ENCODE measurements at regions not wholly inside any gene's neighbourhood (a gene's known extent, or its start where the extent isn't known, plus 50 kb on each side); places are given as distances from the start of the nearest gene placed in this dataset.
"Not testable (repeated sequence)": the region's sequence is repeated elsewhere in the genome, so short reads cannot be mapped to it uniquely, and the experiment has no call there.

DNA sequence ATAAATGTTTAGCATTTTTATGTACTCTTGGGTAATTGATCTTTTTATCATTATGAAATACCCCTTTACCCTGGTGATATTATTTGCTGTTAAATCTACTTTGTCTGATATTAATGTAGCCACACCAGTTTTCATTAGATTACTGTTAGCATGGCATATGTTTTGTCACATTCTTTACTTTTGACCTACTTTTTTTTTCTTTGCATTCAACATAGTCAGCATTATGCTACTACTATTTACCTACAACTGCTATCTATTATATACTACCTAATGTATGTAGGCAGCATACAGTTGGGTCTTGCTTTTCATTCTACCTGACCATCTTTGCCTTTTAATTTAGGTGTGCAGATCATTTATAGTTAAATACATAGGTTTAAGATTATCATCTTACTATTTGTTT is 1429.6 kb upstream of the ALCAM start:
- DNase-seq, result no peak

DNA sequence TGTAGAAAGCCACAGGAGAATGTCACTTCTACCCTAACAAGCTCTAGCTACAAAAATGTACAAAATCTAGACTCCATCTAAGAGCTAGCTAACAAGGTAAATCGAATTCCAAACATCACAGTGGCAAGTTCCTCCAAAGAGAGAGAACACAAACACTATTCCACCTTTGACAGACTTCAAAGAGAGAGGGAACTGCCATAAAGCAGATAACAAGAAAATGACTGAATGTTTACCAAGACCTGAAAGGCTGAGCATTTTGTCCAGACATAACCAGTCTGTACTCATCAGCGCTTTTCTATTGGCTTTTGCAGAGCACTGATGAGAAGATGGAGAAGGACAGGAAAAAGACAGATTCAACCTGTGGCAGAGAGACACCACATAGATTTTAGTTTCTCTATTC is 1419.6 kb upstream of the ALCAM start:
- DNase-seq, result no peak

DNA sequence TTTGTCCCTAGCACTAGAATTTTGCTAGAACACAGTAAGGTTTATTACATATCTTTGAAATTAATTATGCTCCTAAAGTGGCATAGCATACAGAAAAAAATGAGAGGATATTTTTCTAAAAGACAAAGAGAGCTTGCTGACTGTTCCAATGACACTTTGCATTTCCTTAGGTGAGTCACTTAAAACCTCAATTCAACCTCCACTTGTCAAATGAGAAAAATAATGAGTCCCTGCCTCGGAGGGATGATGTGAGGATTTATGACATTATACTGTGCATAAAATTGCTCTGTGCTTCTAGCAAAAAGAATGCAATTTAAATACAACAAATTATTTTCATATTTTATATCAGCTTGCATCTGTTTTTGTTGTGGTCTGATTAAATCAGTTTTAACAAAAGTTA is 1417.0 kb upstream of the ALCAM start:
- no peak for DNase-seq

DNA sequence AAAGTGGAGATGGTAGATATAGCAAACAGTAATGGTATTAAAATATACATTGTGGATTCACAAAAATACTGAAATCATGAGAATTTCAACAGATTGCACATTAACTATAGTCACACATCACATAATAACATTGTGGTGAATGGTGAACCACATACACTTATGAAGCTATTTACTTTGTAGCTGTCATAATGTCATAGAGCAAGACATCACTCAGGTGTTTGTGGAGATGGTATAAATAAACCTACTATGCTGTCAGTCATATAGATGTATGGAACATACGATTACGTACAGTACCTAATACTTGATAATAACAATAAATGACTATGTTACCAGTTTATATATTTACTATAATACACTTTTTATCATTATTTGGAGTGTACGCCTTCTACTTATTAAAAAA is 1416.0 kb upstream of the ALCAM start:
- no peak for DNase-seq

DNA sequence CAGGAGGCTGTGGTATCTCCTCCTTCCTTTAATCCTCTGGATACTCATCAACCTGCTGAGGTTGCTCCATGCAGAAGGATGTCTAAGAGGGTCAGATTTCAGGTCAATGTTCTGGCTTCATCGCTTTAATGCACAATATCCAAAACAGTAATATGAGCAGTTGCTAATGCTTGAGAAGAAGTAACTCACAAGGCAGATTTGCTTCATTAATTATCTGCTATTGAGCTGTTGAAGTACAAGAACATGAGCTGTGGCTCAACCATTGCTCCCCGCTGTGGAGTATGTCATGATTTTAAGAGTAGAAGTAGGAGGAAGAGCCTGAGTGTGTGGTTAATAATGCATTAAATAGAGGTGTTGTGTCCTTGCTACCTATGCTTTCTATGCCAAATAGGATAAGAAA is 1412.9 kb upstream of the ALCAM start:
- no peak for DNase-seq

DNA sequence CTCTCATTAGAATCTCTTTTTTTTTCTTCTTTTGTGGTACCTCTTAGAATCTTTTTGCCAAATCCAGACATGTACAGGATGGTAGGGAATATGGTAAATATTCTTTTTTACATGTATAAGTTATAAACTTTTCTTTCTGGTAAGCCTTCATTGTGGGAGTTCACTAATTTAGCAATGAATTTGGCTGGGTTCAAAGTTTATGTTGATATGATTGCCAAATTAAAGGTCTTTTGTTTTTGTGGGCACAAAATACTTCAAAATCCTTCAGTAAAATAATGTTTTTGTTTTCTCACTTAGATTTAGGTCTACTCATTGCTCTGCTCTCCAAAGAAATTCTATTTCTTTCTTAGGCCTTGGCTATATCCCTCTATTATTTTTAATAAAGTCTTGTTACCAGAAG is 1405.9 kb upstream of the ALCAM start:
- DNase-seq, result no peak

DNA sequence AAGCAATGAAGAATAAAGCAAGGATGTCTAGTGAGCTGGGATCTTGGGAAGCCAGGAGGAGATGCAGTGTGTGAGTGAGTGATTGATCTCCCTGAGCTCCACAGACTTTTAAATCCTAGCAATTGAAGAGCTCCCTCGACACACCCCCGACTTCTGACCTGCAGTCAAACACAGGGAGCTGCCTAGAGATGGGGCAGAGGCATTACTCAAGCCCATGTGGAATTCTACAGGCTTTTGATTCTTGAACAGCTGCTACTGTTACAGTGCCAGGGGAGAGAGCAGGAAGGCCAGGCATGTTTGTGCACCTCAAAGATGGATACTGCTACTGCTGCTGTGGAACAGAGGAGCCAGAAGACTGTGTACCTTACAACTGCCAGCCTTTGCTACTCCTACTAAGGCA is 1403.1 kb upstream of the ALCAM start:
- DNase-seq, result no peak

DNA sequence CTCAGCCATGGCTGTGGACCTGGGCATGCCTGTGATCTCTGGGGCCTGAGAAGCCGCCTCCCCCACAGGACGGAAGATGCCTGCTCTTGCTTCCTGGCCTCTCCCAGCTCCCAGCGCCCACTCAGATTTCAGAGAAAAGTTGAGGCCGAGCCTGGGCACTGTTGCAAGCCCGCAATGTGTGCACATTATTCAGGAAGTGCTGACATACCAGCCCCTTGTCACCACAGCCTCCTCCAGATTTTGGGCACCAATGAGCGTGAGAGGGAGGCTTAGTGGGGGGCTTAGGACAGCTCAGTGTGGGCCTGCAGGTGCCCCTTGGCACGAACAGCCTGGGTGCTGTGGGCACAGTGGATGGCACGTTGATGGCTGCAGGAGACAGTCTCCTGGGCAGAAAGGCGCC is 1400.9 kb upstream of the ALCAM start:
- no peak for DNase-seq

DNA sequence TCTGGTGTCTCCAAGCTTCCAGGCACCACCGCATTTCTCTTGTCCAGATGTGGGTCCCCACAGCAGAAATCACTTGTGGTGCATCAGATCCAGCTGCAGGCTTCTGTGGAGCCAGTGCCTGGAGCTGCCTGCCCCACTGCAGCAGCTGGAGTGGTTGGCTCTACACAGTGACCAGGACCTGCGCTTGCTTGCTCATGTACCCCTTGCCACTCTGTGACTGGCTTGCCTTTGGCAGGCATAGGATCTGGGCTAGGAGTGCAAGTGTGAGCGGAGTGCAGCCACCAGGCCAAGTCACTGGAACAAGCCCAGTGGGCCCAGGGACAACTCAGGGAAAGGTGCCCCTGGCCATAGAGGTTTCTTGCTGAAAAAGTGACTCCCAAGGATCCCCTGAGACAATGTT is 1400.0 kb upstream of the ALCAM start:
- no peak for DNase-seq

DNA sequence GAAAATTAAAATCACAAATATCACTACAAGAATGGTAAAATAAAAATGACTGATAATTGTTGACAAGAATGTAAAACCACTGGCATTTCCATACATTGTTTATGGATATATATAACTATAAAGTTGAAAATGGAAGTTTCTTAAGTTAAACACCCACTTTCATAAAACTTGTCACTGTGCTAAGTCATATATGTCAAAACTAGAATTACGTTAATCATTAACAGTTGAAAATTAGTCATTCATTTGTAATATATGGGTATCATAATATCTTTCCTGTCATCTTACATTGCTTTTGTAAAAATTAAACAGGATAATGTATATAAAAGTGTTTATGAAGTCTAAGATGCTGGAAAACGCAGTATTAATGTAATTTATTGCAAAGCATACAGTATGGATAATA is 1398.6 kb upstream of the ALCAM start:
- no peak for DNase-seq

DNA sequence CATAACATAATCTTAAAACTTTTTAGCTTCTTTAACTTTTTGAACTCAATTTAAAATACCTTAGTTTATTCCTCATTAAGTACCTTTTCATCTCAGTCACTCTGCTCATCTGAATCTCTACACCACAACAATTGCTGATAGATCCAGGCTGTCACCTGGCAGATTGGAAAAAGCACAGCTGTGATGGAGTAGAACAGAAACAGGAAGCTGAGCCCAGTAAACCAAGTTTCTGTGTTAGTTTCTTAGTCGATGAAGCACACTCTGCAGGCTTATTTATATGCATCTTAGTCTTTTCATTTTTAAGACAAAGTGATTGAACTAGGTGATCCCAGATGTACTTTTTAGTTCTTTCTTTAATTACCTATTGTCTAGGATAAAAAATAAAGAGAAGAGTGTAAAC is 1398.0 kb upstream of the ALCAM start:
- no peak for DNase-seq

DNA sequence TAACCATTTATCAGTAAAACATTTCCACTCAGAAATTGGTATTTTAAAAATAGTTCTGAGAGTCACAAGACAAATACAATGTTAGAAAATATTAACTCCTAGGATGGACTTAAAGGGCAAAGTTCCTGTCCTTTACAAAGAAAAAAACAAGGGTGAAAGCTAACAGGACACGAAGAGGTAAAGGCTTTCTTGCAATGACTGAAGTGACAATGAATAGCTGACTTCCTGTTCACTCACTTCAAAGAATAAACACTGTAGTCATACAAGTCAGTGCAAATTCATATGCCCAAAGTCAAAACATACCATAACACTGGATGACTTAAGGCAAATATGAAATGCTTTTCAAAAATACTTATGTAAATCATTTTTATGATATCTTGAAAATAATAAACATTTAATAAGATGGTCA is 1389.8 kb upstream of the ALCAM start:
- no peak for DNase-seq

DNA sequence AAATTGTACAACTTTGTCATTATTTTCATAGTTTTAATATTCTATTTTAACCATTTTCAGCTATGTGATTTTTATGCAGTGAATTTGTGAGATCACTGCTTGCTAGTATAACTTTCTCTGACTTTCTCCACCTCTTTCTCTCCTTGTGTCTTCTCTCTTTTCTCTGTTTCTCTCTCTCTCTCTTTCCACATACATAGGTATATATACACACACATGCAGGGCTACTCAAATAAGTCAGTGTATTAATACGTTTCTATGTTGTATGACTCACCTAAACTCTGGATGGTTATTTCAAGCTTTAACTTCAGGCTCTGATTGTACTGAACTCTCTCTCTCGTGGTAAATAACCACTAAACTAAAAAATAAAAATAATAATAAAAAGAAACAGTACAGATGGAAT is 1389.3 kb upstream of the ALCAM start:
- DNase-seq, result no peak

DNA sequence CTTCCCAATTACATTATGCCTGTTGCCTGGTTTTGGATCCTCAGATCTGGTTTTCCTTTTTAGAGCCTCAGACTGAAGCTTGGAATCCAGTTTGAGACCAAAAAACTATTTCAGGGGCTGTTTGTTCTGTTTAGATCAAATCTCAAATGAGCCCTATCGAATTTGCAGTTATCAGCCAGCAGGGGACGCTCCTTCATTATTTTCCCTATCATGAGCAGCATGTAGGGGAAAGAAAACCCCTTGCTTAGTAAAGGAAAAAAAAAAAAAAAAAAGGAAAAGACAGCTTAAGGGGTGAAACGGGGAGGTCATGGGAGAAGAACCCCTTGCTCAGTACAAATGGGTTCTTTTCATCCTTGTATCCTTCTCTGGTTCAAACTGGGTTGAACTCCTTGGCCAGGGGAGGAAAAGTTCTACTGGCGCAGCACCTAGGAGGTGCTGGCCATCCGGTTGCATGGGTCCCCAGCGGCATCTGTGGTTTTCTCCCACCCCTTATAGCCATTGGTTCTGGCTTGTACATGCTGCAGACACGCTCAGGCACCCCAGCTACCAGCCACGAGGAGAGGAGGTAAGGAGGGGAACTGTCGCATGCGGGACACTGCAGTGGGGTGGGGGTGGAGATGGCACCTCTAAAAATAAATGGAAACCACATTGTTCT is 1375.1 kb upstream of the ALCAM start:
- DNase-seq, result no peak

DNA sequence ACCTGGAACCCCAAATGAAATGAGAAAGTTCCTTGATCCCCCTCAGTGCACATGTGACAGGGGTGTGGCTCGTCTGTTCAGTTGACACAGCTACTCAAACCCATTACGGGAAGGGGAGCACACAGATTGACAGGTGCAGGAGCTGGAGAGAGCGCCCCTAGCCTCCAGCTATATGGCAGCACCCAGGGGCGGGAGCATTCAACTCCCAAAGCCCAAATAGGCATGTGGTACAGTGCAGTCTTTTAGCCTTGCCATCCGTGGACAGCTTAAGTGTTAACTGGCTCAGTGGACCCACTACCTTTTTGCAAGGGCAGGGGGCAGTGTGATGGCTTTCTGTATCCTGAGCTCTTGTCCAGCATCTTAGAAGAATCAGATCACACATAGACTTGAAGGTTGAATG is 1374.2 kb upstream of the ALCAM start:
- no peak for DNase-seq

DNA sequence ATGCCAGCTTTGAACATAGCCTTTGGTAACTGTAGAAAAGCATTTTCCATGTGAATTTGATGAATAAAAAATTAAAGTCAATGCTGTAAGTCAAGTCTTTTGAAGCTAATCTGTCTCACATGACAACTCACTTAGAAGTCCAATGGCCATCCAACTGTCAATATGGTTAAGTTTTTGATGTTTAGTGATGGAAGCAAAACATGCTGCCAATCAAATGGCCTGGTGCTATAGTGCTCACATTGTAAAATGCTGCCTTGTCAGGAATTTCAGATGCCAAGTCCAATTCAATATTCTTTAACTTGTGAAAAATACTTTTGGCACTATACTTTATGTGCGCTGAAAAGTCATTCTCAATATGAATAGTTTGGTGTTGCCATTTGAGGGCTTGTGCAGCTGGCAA is 1361.8 kb upstream of the ALCAM start:
- no peak for DNase-seq

DNA sequence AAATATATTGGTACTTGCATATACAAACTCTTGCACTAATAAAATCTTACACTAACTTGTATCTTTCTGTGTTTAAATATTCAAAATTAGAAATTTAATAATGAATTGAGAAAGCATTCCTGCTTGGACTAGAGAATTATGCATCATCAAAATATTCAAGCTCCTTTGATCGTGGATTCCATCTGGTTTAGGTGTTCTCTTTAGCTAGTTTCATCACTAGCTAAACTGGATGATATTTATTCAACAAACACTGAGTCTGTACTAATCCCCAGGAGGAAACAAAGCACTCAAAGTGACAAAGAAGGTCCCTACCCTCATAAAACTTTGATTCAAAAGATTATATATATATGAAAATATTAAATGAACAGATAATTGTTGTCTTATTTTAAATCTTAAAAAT is 1360.9 kb upstream of the ALCAM start:
- DNase-seq, result no peak

DNA sequence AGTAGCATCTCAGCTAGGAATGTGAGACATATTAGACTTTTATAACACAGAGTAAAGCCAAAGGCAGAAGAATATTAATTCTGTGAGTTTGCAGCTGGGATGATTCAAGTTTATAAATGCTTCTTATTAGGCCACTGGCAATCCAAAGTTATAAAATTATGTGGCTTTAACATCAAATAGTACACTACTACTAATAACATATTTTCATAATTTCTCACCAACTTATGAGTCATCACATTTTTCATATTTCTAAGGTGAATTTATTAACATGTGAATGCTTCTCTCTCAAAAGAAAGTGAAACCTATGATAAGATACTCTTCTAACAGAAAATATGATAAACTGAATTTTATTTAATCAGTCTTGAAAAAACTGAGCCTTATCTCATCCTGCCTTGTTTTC is 1348.2 kb upstream of the ALCAM start:
- no peak for DNase-seq

DNA sequence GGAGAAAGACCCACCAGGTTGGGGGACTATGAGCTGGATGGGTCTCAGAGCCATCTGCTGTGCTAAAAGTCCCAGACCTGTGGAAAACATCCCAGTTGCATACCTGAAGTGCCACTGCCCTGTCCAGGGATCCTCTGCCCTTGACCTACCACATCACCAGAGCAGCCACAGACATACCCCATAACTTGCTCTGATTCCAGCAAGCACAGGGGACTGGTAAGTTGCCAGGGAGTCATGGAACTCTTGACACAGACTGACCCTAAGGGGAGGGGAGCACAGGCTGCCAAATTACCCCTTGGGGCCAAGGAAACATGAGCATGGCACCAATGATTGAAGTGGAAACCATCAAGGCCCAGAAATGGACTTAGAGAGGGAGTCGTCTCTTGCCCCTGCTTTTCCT is 1335.1 kb upstream of the ALCAM start:
- no peak for DNase-seq

DNA sequence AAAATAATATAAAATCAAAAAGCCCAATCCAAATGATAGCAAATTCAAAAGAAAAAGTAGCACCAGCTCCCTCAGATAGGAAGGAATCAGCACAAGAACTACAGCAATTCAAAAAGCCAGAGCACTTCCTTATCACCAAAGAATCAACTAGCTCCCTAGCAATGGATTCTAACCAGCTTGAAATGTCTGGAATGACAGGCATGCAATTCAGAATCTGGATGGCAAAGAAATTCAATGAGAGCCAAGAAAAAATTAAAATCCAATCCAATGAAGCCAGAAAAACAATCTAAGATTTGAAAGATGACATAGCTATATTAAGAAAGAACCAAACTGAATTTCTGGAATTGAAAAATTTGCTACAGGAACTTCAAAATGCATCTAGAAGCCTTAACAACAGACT is 1334.4 kb upstream of the ALCAM start:
- DNase-seq, result no peak

DNA sequence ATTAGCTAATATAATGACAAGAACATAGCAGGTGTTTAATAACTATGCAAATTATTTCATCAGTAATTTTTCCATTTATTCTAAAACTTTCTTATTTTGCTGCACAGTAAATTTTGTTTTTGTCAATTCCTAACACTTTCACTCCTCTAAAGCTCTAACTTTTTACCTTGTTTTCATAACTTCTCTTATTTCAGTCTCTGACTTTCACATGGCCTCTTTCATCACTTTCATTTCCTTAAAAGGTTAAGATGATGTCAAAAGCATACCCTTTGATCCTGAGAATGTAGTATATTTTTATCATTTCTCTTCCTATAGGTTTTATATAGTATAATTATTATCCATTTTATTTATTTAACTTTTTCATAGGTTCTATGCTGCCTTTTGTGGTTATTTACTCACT is 1325.8 kb upstream of the ALCAM start:
- DNase-seq, result no peak

DNA sequence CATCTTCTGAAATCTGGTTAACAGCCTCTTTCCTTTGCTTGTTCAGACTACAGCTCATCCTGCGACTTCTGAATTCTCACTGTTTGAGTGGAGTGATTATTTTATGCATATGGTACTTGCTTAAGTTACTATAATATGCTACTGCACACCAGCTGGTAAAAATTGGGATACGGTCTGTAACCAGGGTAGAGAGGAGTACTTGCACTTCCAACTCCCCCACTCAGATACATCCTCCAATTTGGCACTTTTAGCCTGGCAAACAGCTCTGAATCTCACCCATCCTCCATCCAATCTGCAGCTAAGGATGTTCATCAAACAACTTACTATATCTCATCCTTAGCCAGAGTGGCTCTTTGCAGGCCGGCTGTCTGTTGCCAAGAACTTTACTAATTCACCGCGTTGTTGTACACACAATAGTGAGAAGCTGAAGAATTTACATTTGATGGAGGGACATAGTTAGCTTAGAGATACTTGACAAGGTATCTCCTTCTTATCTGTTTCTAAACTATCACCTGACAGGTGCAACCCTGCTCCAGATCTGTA is 1323.6 kb upstream of the ALCAM start:
- not testable (repeated sequence) for DNase-seq

DNA sequence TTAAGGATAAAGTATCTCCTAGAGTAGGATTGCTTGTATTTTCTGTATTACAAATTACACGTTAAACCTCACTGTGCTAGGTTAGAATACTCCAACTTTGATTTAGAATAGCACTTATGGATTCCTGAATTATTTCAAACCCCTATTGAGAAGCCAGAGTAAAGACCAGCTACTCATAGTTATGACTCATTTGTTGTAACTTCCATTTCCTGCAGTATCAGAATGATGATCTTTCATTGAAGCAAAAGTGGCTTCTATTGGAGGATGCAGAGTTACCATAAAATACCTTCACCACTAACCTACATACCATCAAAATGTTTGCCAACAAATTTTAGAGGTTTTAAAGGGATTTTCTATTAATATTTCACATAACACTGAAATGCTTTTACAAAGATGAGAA is 1322.7 kb upstream of the ALCAM start:
- DNase-seq, result no peak

DNA sequence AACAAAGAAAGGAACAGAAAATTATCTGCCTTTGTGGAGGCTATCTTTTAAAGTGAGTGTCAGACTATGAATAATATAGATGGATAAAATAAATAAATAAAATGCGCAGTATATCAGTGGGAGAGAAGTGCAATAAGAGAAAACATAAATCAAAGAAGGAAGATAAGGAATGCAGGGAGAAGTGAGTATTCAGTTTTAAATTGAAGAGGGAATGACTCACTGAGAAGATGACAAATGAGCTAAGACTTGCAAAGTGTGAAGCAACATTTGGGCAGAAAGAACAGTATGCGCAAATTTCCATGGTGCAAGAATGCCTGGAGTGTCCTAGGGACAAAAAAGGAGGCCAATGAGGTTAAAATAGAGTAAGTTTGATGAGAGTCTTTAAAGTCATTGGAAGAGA is 1300.1 kb upstream of the ALCAM start:
- no peak for DNase-seq

DNA sequence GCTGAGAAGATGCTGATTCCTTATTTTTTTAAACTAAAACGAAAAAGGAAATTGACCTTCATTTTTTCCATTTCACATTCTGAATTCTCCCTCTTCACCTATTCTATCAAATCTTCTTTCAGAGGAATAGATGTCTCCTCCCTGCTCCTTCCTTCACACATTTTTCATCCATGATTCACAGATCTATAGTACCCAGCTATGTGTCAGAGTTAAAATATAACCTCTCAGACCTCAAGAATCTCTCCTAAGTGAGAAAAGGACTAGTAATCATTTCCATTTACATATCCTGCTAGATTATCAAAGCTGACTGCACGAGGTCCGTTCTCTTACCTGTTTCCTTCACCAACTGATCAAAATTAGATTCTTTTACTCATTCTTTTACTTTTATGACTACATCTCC is 1297.6 kb upstream of the ALCAM start:
- no peak for DNase-seq

DNA sequence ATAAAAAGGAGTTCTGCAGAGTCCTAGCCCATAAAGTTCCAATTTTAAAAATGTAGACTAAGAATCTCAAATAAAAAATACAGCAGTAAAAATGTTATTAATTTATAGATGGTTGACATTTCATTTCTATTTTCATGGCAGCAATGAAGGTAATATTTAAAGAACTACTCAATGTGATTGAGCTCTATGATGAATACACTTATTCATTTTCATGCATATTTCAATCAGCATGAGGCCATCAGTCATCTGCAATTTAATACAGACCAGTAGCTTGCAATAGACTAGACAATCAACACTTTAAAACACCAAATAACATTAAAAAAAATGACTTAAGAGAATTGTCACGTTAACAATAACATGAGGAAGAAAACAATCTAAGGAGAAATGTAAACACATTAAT is 1295.8 kb upstream of the ALCAM start:
- DNase-seq, result no peak
